ENCODE measurements at regions not wholly inside any gene's neighbourhood (a gene's known extent, or its start where the extent isn't known, plus 50 kb on each side); places are given as distances from the start of the nearest gene placed in this dataset.

GRCh38 chr4:128600410-128600809 lies 209.1 kb upstream of the JADE1 start:
- DNase-seq = no peak

GRCh38 chr4:128597500-128597899 lies 212.0 kb upstream of the JADE1 start:
- DNase-seq = no peak

- no peak for DNase-seq
Measured at GRCh38 chr4:128596853-128597252, 212.6 kb upstream of the JADE1 start.

- DNase-seq = no peak
Measured at GRCh38 chr4:128596115-128596514, 213.4 kb upstream of the JADE1 start.

GRCh38 chr4:128591482-128591881 lies 218.0 kb upstream of the JADE1 start:
- no peak for DNase-seq

GRCh38 chr4:128590773-128591172 lies 218.7 kb upstream of the JADE1 start:
- no peak for DNase-seq

- no peak for DNase-seq
Measured at GRCh38 chr4:128590034-128590740, 219.3 kb upstream of the JADE1 start.

GRCh38 chr4:128589384-128589965 lies 220.0 kb upstream of the JADE1 start:
- no peak for DNase-seq

GRCh38 chr4:128587382-128587781 lies 222.1 kb upstream of the JADE1 start:
- DNase-seq = no peak

- no peak for DNase-seq
Measured at GRCh38 chr4:128583753-128584712, 225.5 kb upstream of the JADE1 start.

GRCh38 chr4:128582427-128582870 lies 227.1 kb upstream of the JADE1 start:
- no peak for DNase-seq

GRCh38 chr4:128579154-128579853 lies 230.2 kb upstream of the JADE1 start:
- no peak for DNase-seq

GRCh38 chr4:128574706-128575105 lies 234.8 kb upstream of the JADE1 start:
- DNase-seq = peak; percentile 45 to 61

GRCh38 chr4:128573781-128574508 lies 235.6 kb upstream of the JADE1 start:
- DNase-seq = no peak

- no peak for DNase-seq
Measured at GRCh38 chr4:128572778-128573241, 236.7 kb upstream of the JADE1 start.

GRCh38 chr4:128571747-128572146 lies 237.8 kb upstream of the JADE1 start:
- DNase-seq = peak in 1 of 2 experiments; percentile 8

- peak; percentile 51 to 63 for DNase-seq
Measured at GRCh38 chr4:128570387-128570975, 239.0 kb upstream of the JADE1 start.

GRCh38 chr4:128566693-128567092 lies 242.8 kb upstream of the JADE1 start:
- DNase-seq = no peak

- peak; percentile 8 to 9 for DNase-seq
Measured at GRCh38 chr4:128565565-128566186, 243.8 kb upstream of the JADE1 start.

- DNase-seq = no peak
Measured at GRCh38 chr4:128565054-128565453, 244.4 kb upstream of the JADE1 start.

- no peak for DNase-seq
Measured at GRCh38 chr4:128564081-128564630, 245.3 kb upstream of the JADE1 start.
